ENCODE measurements at regions not wholly inside any gene's neighbourhood (a gene's known extent, or its start where the extent isn't known, plus 50 kb on each side); places are given as distances from the start of the nearest gene placed in this dataset.
"Not testable (repeated sequence)": the region's sequence is repeated elsewhere in the genome, so short reads cannot be mapped to it uniquely, and the experiment has no call there.

DNA sequence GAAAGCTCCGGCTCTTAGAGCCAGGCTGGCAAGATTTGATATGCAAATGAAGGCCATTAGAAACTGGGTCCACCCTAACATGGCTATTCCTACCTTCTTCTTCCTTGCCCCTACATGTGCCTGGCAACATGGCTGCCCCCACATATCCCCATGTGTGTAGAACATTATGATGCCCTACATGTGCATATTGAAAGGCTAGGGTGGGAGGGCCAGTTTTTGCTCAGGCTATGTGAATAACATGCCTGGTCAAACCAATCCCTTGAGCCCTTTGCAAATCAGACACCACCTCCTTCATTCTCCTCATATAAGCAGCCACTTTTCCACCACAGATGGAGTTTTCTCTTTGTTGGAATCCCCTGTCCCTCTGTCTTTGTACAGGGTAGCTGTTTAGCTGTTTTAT lies 303.4 kb downstream of the RPIA start:
- H3K4me1 ChIP-seq; H3K36me3 ChIP-seq; H3K4me3 ChIP-seq; H3K9me3 ChIP-seq; H3K27ac ChIP-seq; ATAC-seq; intact Hi-C loops (cut with DNase I); DNase-seq: not testable (repeated sequence)
- WGBS, 2 donors = no CpG with 5 or more reads among the region's 1 CpG
- peaks cover 0 to 14% (median 0%) of the 10 kb centered on the region in 7 donors for H3K27me3 ChIP-seq

- H3K27ac ChIP-seq; ATAC-seq; H3K9me3 ChIP-seq; H3K4me3 ChIP-seq; H3K4me1 ChIP-seq; intact Hi-C loops (cut with DNase I); H3K36me3 ChIP-seq; DNase-seq: not testable (repeated sequence)
- peaks cover 0 to 14% (median 0%) of the 10 kb centered on the region in 7 donors for H3K27me3 ChIP-seq
Observed at GRCh38 chr2:88996588-88996987, 305.1 kb downstream of the RPIA start.

DNA sequence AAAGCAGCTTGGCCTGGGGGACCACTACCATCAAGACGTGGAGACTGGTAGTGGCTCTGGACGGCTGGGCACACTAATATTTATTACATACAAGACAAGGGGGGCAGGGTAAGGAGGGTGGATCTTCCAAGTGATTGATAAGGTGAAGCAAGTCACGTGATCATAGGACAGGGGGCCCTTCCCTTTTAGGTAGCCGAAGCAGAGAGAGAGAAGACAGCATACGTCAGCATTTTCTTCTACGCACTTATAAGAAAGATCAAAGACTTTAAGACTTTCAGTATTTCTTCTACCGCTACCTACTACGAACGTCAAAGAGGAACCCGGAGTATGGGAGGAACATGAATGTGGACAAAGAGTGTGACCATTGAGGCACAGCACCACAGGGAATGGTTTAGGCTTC lies 307.9 kb downstream of the RPIA start:
- Histone ChIP-seq H3K9me3 (no peaks in the 10 kb centered on the region), H3K4me3 (no peak overlapping the region), H3K27ac (no peak overlapping the region), H3K27me3 (peaks cover 0 to 14% (median 0%) of the 10 kb centered on the region in 7 donors), H3K4me1 (no peaks in the 10 kb centered on the region), H3K36me3 (no peaks in the 10 kb centered on the region)
- DNase-seq = no peak
- TF ChIP-seq, protein P1, sequence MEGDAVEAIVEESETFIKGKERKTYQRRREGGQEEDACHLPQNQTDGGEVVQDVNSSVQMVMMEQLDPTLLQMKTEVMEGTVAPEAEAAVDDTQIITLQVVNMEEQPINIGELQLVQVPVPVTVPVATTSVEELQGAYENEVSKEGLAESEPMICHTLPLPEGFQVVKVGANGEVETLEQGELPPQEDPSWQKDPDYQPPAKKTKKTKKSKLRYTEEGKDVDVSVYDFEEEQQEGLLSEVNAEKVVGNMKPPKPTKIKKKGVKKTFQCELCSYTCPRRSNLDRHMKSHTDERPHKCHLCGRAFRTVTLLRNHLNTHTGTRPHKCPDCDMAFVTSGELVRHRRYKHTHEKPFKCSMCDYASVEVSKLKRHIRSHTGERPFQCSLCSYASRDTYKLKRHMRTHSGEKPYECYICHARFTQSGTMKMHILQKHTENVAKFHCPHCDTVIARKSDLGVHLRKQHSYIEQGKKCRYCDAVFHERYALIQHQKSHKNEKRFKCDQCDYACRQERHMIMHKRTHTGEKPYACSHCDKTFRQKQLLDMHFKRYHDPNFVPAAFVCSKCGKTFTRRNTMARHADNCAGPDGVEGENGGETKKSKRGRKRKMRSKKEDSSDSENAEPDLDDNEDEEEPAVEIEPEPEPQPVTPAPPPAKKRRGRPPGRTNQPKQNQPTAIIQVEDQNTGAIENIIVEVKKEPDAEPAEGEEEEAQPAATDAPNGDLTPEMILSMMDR (IDR thresholded peaks at IDR 0.05) = no peak
- ATAC-seq = no peak
- intact Hi-C loops (cut with DNase I) = no loop called here
- WGBS, 2 donors = 87% methylated on average over 10 of the region's 10 CpGs

GRCh38 chr2:89000235-89000634 lies 308.8 kb downstream of the RPIA start:
- Histone ChIP-seq H3K4me3 (no peak overlapping the region), H3K27ac (no peak overlapping the region), H3K36me3 (no peaks in the 10 kb centered on the region), H3K9me3 (no peaks in the 10 kb centered on the region), H3K27me3 (peaks cover 0 to 14% (median 0%) of the 10 kb centered on the region in 7 donors), H3K4me1 (no peaks in the 10 kb centered on the region)
- DNase-seq (no peak), ATAC-seq (no peak)
- intact Hi-C loops (cut with DNase I) = no loop called here
- TF ChIP-seq, protein P1 (IDR thresholded peaks at IDR 0.05) = no peak
- WGBS, 2 donors = 67 to 73% methylated on average over 5 of the region's 5 CpGs

- H3K27ac ChIP-seq; ATAC-seq; DNase-seq; H3K9me3 ChIP-seq; H3K36me3 ChIP-seq; H3K4me1 ChIP-seq; H3K4me3 ChIP-seq; intact Hi-C loops (cut with DNase I): not testable (repeated sequence)
- H3K27me3 ChIP-seq = peaks cover 0 to 11% (median 0%) of the 10 kb centered on the region in 7 donors
- 17 to 39% methylated on average over 1 of the region's 1 CpG for WGBS, 2 donors
Observed at GRCh38 chr2:89004238-89004637, 312.8 kb downstream of the RPIA start.

GRCh38 chr2:89020566-89020965 lies 329.1 kb downstream of the RPIA start:
- DNase-seq; H3K27ac ChIP-seq; H3K4me1 ChIP-seq; H3K4me3 ChIP-seq; H3K9me3 ChIP-seq; H3K27me3 ChIP-seq; H3K36me3 ChIP-seq; intact Hi-C loops (cut with DNase I); ATAC-seq: not testable (repeated sequence)
- WGBS, 2 donors = 64 to 70% methylated on average over 3 to 4 of the region's 4 CpGs

GRCh38 chr2:89026296-89026695 lies 334.8 kb downstream of the RPIA start:
- H3K4me1 ChIP-seq; H3K36me3 ChIP-seq; H3K9me3 ChIP-seq; DNase-seq; H3K4me3 ChIP-seq; intact Hi-C loops (cut with DNase I); ATAC-seq; H3K27ac ChIP-seq: not testable (repeated sequence)
- WGBS, 2 donors = 58 to 63% methylated on average over 2 of the region's 2 CpGs
- peaks cover 0 to 13% (median 7%) of the 10 kb centered on the region in 7 donors for H3K27me3 ChIP-seq

DNA sequence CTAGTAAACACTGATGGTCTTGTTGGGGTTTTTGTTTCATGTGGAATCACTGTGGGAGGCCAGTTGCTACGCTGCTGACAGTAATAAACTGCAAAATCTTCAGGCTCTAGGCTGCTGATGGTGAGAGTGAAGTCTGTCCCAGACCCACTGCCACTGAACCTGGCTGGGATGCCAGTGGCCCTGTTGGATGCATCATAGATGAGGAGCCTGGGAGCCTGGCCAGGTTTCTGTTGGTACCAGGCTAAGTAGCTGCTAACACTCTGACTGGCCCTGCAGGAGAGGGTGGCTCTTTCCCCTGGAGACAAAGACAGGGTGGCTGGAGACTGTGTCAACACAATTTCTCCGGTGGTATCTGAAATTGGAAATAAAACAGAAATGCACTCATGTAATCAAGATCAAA lies 335.6 kb downstream of the RPIA start:
- H3K4me1 ChIP-seq; H3K27ac ChIP-seq; DNase-seq; intact Hi-C loops (cut with DNase I); H3K9me3 ChIP-seq; H3K36me3 ChIP-seq; ATAC-seq; H3K4me3 ChIP-seq: not testable (repeated sequence)
- 45 to 56% methylated on average over 2 of the region's 2 CpGs for WGBS, 2 donors
- peaks cover 0 to 13% (median 8%) of the 10 kb centered on the region in 7 donors for H3K27me3 ChIP-seq

GRCh38 chr2:89027536-89027935 lies 336.1 kb downstream of the RPIA start:
- peaks cover 0 to 13% (median 8%) of the 10 kb centered on the region in 7 donors for H3K27me3 ChIP-seq
- H3K4me3 ChIP-seq; H3K9me3 ChIP-seq; DNase-seq; H3K4me1 ChIP-seq; H3K36me3 ChIP-seq; ATAC-seq; H3K27ac ChIP-seq; intact Hi-C loops (cut with DNase I): not testable (repeated sequence)
- 71 to 92% methylated on average over 1 of the region's 1 CpG for WGBS, 2 donors

DNA sequence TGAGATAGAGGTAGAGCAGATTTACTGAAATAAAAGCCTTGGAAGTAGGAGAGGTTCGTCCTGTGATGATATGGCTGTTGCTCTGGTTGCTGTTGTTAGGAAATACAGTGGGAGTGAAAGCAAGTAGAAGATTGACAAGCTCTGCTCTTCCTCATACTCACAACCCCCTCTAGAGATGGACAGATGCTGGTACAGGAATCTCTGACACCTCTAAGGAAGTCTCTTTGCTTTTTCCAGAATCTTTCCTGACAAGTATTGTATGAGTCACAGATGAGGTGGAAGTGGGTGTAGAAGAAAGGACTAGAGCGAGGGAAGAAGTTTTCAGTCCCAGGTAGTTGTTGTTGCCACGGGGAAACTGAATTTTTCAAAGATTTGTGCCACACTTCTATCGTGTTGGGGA lies 337.8 kb downstream of the RPIA start:
- H3K27me3 ChIP-seq = peaks cover 0 to 13% (median 8%) of the 10 kb centered on the region in 7 donors
- DNase-seq; H3K9me3 ChIP-seq; ATAC-seq; intact Hi-C loops (cut with DNase I); H3K36me3 ChIP-seq; H3K4me3 ChIP-seq; H3K4me1 ChIP-seq; H3K27ac ChIP-seq: not testable (repeated sequence)
- 34 to 41% methylated on average over 3 to 4 of the region's 4 CpGs for WGBS, 2 donors
